Tibial nerve (tissue), 4 donors: ENCODE measurements at regions not wholly inside any gene's neighbourhood (a gene's known extent, or its start where the extent isn't known, plus 50 kb on each side); places are given as distances from the start of the nearest gene placed in this dataset.

Source experiments
- DNase-seq, 2 donors: peaks; one replicate each; pipeline ENCODE4 v3.0.0-alpha.2; 2019; ENCODE audit warnings: low spot score in 2 of 2
- H3K27ac ChIP-seq, 4 donors: fragments of 200-600 bp; sonication (generic) in 3 of 4; one replicate each; pipeline ENCODE4 v1.5.1; 2017 to 2019; ENCODE audit warnings: mild to moderate bottlenecking in 1 of 4
- H3K27me3 ChIP-seq, 2 donors: fragments of 200-600 bp; sonication (generic) in 1 of 2; one replicate each; pipeline versions ENCODE4 v1.5.1 to v1.6.0; 2017 to 2019
- H3K36me3 ChIP-seq, 3 donors: fragments of 200-600 bp; sonication (generic); one replicate each; pipeline ENCODE4 v1.5.1; 2018 to 2019
- H3K4me1 ChIP-seq, 4 donors: fragments of 200-600 bp; sonication (generic) in 3 of 4; one replicate each; pipeline ENCODE4 v1.5.1; 2017 to 2019
- H3K4me3 ChIP-seq, 4 donors: fragments of 200-600 bp; sonication (generic) in 3 of 4; one replicate each; pipeline ENCODE4 v1.5.1; 2017 to 2019; ENCODE audit warnings: mild to moderate bottlenecking in 1 of 4, moderate library complexity in 1 of 4
- H3K9me3 ChIP-seq, 4 donors: fragments of 200-600 bp; sonication (generic) in 3 of 4; one replicate each; pipeline ENCODE4 v1.5.1; 2017 to 2019
- EP300 ChIP-seq, 2 donors: sonication (generic); formaldehyde crosslinking; IDR thresholded peaks; one replicate each; pipeline ENCODE4 v1.6.1; 2017; ENCODE audit warnings: antibody characterized with exemption in 2 of 2, mild to moderate bottlenecking in 1 of 2
- POLR2A ChIP-seq, 2 donors: fragments of 450-650 bp; IDR thresholded peaks; one replicate each; pipeline ENCODE4 v1.6.1; 2017; ENCODE audit warnings: antibody characterized with exemption in 2 of 2, mild to moderate bottlenecking in 2 of 2, moderate library complexity in 2 of 2
- WGBS, 2 donors: methylation state at CpG; one replicate each; pipeline ENCODE4 v1.1.5; 2018; 5-methylcytosine and 5-hydroxymethylcytosine counted together
- TF ChIP-seq, protein P1 (sequence below), 5 experiments: fragments of 200-600 bp in 3 of 5; fragments of 450-650 bp in 2 of 5; sonication (generic) in 3 of 5; IDR thresholded peaks; one replicate each; pipeline ENCODE4 v1.5.1; 2016 to 2019; ENCODE audit warnings: antibody characterized with exemption in 5 of 5, mild to moderate bottlenecking in 3 of 5, moderate library complexity in 2 of 5

DNA sequence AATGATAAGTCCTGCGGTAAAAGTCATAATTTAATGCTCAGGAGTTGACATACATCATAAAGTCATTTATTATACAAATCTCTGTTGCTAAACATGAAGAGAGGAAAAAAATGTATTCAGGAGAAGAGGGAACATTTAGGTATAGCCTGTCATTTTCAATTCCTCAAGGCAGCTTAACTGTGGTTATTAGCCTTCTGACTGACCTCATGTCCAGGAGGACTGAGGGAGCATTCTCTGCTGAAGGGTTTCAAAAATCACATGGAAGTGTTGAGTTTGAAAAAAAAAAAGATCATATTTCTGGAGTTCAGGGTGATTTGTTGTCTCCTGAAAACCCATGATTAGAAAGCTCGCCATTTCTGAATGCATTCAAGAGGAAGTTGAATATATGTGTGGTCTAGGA, 1371.1 kb upstream of the LRRTM1 start:
- H3K4me3 ChIP-seq: no peak overlapping the region
- no peak for TF ChIP-seq POLR2A (IDR thresholded peaks at IDR 0.05)
- TF ChIP-seq, protein P1, sequence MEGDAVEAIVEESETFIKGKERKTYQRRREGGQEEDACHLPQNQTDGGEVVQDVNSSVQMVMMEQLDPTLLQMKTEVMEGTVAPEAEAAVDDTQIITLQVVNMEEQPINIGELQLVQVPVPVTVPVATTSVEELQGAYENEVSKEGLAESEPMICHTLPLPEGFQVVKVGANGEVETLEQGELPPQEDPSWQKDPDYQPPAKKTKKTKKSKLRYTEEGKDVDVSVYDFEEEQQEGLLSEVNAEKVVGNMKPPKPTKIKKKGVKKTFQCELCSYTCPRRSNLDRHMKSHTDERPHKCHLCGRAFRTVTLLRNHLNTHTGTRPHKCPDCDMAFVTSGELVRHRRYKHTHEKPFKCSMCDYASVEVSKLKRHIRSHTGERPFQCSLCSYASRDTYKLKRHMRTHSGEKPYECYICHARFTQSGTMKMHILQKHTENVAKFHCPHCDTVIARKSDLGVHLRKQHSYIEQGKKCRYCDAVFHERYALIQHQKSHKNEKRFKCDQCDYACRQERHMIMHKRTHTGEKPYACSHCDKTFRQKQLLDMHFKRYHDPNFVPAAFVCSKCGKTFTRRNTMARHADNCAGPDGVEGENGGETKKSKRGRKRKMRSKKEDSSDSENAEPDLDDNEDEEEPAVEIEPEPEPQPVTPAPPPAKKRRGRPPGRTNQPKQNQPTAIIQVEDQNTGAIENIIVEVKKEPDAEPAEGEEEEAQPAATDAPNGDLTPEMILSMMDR (IDR thresholded peaks at IDR 0.05): no peak
- TF ChIP-seq EP300 (IDR thresholded peaks at IDR 0.05): no peak
- no peaks in the 10 kb centered on the region for H3K9me3 ChIP-seq
- H3K36me3 ChIP-seq: no peaks in the 10 kb centered on the region
- no peak for DNase-seq
- no peaks in the 10 kb centered on the region for H3K27me3 ChIP-seq
- H3K27ac ChIP-seq: no peak overlapping the region
- no peaks in the 10 kb centered on the region for H3K4me1 ChIP-seq
- WGBS, 2 donors: 80 to 84% methylated on average over 2 of the region's 2 CpGs

DNA sequence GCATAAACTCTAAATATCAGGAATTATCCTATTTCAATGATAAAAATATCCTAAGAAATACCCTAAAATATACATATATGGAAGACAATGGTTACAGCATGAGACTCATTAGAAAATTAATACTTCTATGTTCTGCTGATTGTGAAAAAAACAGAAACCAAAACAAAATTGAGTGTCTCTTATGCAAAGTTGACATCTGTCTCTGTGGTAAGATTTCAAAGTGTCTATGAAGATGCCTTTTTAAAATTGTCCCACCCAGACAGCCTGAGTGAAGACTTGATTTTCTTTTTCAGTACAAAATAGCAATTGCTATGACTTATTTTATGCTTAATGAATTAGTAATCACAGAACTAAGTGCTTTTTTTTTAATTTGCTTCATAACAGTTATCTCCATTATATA, 1368.4 kb upstream of the LRRTM1 start:
- Histone ChIP-seq H3K4me3 (no peak overlapping the region), H3K4me1 (no peaks in the 10 kb centered on the region), H3K27ac (no peak overlapping the region), H3K36me3 (no peaks in the 10 kb centered on the region), H3K27me3 (no peaks in the 10 kb centered on the region), H3K9me3 (no peaks in the 10 kb centered on the region)
- TF ChIP-seq EP300 (IDR thresholded peaks at IDR 0.05) (no peak), POLR2A (IDR thresholded peaks at IDR 0.05) (no peak)
- TF ChIP-seq, protein P1 (IDR thresholded peaks at IDR 0.05): no peak
- DNase-seq: no peak

DNA sequence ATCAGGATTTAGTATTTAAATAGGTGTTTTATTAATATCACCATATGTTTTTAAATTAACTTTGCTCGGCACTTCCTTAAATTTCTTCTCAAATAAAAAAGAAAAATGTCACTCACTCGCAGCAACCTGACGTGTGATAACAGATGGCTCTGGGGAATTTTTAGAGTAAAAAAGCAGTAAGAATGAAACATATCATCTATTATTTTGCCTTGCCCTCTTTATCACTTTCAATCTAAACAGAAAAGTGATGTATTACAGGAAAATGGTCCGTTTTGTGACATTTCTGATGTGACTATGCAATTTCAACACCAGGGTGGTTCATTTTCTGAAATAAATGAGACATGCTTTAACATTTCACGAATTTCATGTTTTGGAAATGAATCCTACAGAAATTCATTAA, 1368.0 kb upstream of the LRRTM1 start:
- no peak overlapping the region for H3K27ac ChIP-seq
- H3K36me3 ChIP-seq: no peaks in the 10 kb centered on the region
- TF ChIP-seq, protein P1 (IDR thresholded peaks at IDR 0.05): no peak
- TF ChIP-seq POLR2A (IDR thresholded peaks at IDR 0.05): no peak
- no peaks in the 10 kb centered on the region for H3K4me1 ChIP-seq
- no peaks in the 10 kb centered on the region for H3K27me3 ChIP-seq
- no peak overlapping the region for H3K4me3 ChIP-seq
- 66 to 72% methylated on average over 5 of the region's 5 CpGs for WGBS, 2 donors
- no peak for DNase-seq
- H3K9me3 ChIP-seq: no peaks in the 10 kb centered on the region

DNA sequence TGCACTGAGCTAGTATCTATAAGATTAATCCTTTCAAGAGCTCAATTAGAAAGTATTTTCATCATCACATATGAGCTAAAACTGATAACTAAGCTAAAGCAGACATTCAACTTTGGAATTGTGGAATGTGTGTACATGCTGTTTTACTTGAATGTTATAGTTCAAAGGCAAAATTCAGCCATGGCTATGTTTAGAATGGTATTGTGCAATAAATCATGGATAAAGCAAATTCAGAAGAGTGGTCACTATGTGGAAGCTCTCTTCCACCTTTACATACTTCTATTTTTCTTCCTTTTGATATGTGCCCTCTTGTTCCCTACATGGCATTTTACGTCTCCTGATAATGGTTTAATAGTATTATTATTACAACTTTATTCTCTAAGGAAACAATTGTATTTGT, 1366.3 kb upstream of the LRRTM1 start:
- 82 to 83% methylated on average over 1 of the region's 1 CpG for WGBS, 2 donors

DNA sequence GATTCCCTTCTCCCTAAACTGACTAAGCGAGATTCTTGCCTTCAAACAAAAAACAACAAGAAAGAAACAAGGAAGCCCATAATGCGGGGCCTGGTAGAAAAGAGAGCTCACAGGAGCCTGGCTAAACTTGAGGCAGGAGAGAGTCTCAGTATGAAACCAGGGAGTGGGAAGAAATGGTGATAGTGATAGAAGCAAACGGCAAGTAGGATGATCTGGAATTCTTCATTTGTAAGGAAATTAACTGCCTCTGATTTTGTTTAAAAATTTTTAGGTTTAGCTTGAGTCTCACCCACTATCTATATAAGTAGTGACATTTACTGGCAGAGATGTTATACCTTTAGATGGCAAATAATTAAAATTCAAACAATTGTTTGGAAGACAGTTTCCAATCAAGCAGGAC, 1356.5 kb upstream of the LRRTM1 start:
- Histone ChIP-seq H3K4me1 (no peaks in the 10 kb centered on the region), H3K9me3 (peaks cover 0 to 24% (median 3%) of the 10 kb centered on the region in 4 donors), H3K36me3 (no peaks in the 10 kb centered on the region), H3K27ac (no peak overlapping the region), H3K27me3 (no peaks in the 10 kb centered on the region), H3K4me3 (no peak overlapping the region)
- TF ChIP-seq, protein P1 (IDR thresholded peaks at IDR 0.05): no peak
- no peak for TF ChIP-seq POLR2A (IDR thresholded peaks at IDR 0.05)
- TF ChIP-seq EP300 (IDR thresholded peaks at IDR 0.05): no peak
- 85 to 89% methylated on average over 3 of the region's 3 CpGs for WGBS, 2 donors
- no peak for DNase-seq

More for the DNA sequence above, 1366.3 kb upstream of the LRRTM1 start:
- H3K36me3 ChIP-seq: no peaks in the 10 kb centered on the region
- H3K9me3 ChIP-seq: no peaks in the 10 kb centered on the region
- H3K27ac ChIP-seq: no peak overlapping the region
- no peaks in the 10 kb centered on the region for H3K27me3 ChIP-seq
- no peak overlapping the region for H3K4me3 ChIP-seq
- H3K4me1 ChIP-seq: no peaks in the 10 kb centered on the region
- TF ChIP-seq EP300 (IDR thresholded peaks at IDR 0.05) (no peak), POLR2A (IDR thresholded peaks at IDR 0.05) (no peak)
- TF ChIP-seq, protein P1 (IDR thresholded peaks at IDR 0.05): no peak
- DNase-seq: no peak
